Panc1 (cell line): ENCODE measurements at regions not wholly inside any gene's neighbourhood (a gene's known extent, or its start where the extent isn't known, plus 50 kb on each side); places are given as distances from the start of the nearest gene placed in this dataset.

Source experiments
- ATAC-seq: fragments of 200-7000 bp; cut with Tn5 transposase; 2 replicates; pipeline ENCODE4 v1.9.1; 2020; ENCODE audit warnings: mild to moderate bottlenecking, moderate library complexity
- BruUV-seq: library from RNA; stranded (reverse); fragments of 400-500 nt; replicated peaks from 2 replicates; lab custom pipeline; 2021; lab: Mats Ljungman, UMichigan
- CTCF ChIA-PET: fragments of 300-600 bp; sonication (Branson Sonifier 250); formaldehyde crosslinking; loops from one replicate; lab custom pipeline; 2022; ENCODE audit warnings: antibody characterized with exemption; lab: Charles Lee
- POLR2A ChIA-PET: fragments of 300-600 bp; sonication (Branson Sonifier 250); formaldehyde crosslinking; loops from one replicate; lab custom pipeline; 2022; ENCODE audit warnings: antibody characterized with exemption; lab: Charles Lee
- DNase-seq: peaks from one replicate; pipeline ENCODE4 v3.0.0-alpha.2; 2010; ENCODE audit warnings: low read depth, low spot score
- H3K27ac ChIP-seq: 2 replicates; pipeline ENCODE4 v1.5.1; 2011; ENCODE audit warnings: mild to moderate bottlenecking, low read length, inconsistent platforms
- H3K27me3 ChIP-seq: fragments of 200-500 bp; sonication (Bioruptor generic); 2 replicates; pipeline ENCODE4 v1.6.0; 2014; ENCODE audit warnings: low read length, inconsistent platforms; ENCODE audit not compliant: control insufficient read depth, insufficient read depth
- H3K36me3 ChIP-seq: fragments of 200-500 bp; sonication (Bioruptor generic); 2 replicates; pipeline ENCODE4 v1.5.1; 2014; ENCODE audit warnings: inconsistent platforms, mild to moderate bottlenecking, low read length, moderate library complexity; ENCODE audit not compliant: control insufficient read depth, insufficient read depth
- H3K4me1 ChIP-seq: 2 replicates; pipeline ENCODE4 v1.5.1; 2011; ENCODE audit warnings: inconsistent platforms, mild to moderate bottlenecking, low read length, moderate library complexity; ENCODE audit not compliant: control insufficient read depth, insufficient read depth
- H3K4me3 ChIP-seq, 2 experiments: 2 replicates each; pipeline ENCODE4 v1.5.1; 2011 to 2012; ENCODE audit warnings: low read depth in 2 of 2, low read length in 2 of 2, mild to moderate bottlenecking in 2 of 2, inconsistent platforms in 1 of 2, moderate library complexity in 1 of 2
- H3K9me3 ChIP-seq: fragments of 200-500 bp; sonication (Bioruptor generic); 2 replicates; pipeline ENCODE4 v1.5.1; 2014; ENCODE audit warnings: low read depth, mild to moderate bottlenecking, inconsistent platforms, low read length, moderate library complexity; ENCODE audit not compliant: control insufficient read depth, insufficient read depth
- POLR2AphosphoS5 ChIP-seq: IDR thresholded peaks from 2 replicates; pipeline ENCODE4 v1.6.1; 2012; ENCODE audit warnings: mild to moderate bottlenecking, low read depth, low read length, moderate library complexity
- SIN3A ChIP-seq: IDR thresholded peaks from 2 replicates; pipeline ENCODE4 v1.6.1; 2012; ENCODE audit warnings: low read depth, mild to moderate bottlenecking, low read length, moderate library complexity, borderline replicate concordance; ENCODE audit not compliant: insufficient read depth
- TCF7L2 ChIP-seq: IDR thresholded peaks from 2 replicates; pipeline ENCODE4 v1.6.1; 2011; ENCODE audit warnings: mild to moderate bottlenecking, low read depth, low read length, inconsistent platforms
- in situ Hi-C: cut with HindIII; loops from 2 replicates; pipeline ENCODE4 v1.10.0; 2016; ENCODE audit warnings: low sequenced_read_pairs, low pct_unique_long_range_greater_than_20kb
- intact Hi-C: fragments of 100-400 bp; cut with micrococcal nuclease; formaldehyde crosslinking; loops from one replicate; pipeline ENCODE4 v1.10.0; 2022; ENCODE audit not compliant: unreplicated experiment
- TF ChIP-seq, protein P1 (sequence below), 2 experiments: IDR thresholded peaks; 2 replicates each; pipeline ENCODE4 v1.6.1; 2011 to 2012; ENCODE audit warnings: low read depth in 2 of 2, control low read depth in 1 of 2, low read length in 1 of 2, mild to moderate bottlenecking in 1 of 2, moderate library complexity in 1 of 2; ENCODE audit not compliant: insufficient read depth in 1 of 2
- TF ChIP-seq, protein P2 (sequence below): fragments of 450-650 bp; IDR thresholded peaks from 2 replicates; pipeline ENCODE4 v1.5.1; 2017; ENCODE audit warnings: mild to moderate bottlenecking

DNA sequence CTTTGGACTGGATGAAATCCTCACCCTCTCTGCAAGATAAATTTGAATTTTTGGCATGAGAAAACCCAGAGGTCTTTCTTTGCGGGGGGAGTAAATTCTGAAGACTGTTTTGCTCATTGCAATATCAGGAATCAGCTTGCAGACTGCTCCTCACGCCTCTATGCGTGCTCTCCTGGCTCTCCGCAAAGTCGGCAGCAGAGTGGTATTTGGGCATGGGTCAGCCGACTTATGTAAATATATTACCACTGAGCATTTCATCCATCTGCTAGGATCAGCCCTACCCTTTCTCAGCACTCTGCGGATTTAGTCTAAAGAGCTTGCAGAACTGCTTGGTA is 288.0 kb downstream of the ASMT start:
- DNase-seq (no peak), ATAC-seq (peak; percentile 49)
- in situ Hi-C loops (no loop called here), intact Hi-C loops (no loop called here)
- Histone ChIP-seq H3K9me3 (no peaks in the 10 kb centered on the region), H3K4me3 (peak overlapping the region; percentile 17 to 50), H3K27me3 (no peaks in the 10 kb centered on the region), H3K4me1 (0 out of 2 replicates have a peak, but pooled peaks cover 5% of the 10 kb centered on the region), H3K36me3 (no peaks in the 10 kb centered on the region), H3K27ac (0 out of 2 replicates have a peak overlapping the region, but pooled peaks have one; percentile 23)
- no TSS peak for BruUV-seq
- TF ChIP-seq, protein P1, sequence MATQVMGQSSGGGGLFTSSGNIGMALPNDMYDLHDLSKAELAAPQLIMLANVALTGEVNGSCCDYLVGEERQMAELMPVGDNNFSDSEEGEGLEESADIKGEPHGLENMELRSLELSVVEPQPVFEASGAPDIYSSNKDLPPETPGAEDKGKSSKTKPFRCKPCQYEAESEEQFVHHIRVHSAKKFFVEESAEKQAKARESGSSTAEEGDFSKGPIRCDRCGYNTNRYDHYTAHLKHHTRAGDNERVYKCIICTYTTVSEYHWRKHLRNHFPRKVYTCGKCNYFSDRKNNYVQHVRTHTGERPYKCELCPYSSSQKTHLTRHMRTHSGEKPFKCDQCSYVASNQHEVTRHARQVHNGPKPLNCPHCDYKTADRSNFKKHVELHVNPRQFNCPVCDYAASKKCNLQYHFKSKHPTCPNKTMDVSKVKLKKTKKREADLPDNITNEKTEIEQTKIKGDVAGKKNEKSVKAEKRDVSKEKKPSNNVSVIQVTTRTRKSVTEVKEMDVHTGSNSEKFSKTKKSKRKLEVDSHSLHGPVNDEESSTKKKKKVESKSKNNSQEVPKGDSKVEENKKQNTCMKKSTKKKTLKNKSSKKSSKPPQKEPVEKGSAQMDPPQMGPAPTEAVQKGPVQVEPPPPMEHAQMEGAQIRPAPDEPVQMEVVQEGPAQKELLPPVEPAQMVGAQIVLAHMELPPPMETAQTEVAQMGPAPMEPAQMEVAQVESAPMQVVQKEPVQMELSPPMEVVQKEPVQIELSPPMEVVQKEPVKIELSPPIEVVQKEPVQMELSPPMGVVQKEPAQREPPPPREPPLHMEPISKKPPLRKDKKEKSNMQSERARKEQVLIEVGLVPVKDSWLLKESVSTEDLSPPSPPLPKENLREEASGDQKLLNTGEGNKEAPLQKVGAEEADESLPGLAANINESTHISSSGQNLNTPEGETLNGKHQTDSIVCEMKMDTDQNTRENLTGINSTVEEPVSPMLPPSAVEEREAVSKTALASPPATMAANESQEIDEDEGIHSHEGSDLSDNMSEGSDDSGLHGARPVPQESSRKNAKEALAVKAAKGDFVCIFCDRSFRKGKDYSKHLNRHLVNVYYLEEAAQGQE (IDR thresholded peaks at IDR 0.05; ENCODE audit: insufficient read depth in 1 of 2, low read depth in 2 of 2, low read length in 1 of 2), result no peak
- CTCF ChIA-PET, result no interaction called here
- POLR2A ChIA-PET, result no interaction called here

DNA sequence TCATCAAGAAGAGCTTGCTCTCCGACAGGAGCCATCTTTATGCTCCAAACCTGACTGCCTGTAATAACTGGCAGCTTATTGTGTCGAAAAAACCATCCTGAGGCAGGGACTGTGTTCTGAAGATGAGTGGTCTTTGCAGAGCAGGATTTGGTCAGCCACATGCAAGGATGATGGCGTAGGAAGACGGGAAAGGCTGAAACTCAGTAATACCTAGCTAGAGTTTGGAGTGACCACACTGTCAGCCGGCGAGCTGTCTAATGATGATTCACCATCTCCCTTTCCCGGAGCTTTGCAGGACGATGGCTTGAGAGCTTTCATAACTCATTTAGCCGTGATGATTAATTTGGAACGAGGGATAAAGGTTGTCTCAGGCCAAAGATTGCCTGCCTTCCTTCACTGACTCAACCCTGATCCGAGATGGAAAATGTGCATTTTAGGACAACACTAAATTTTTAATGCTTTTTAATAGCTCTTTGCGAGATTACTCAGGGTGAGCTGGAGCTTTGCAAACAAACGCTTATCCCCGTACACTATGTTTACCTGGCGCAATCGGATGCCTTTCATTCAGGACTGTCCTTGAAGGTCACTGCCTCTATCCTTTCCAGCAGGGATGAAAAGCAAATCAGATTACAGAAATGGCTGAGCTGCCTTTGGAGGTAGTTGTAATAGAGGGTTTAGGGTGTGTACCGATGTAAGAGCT is 288.5 kb downstream of the ASMT start:
- in situ Hi-C loops, result no loop called here
- 0 out of 2 replicates have a peak, but pooled peaks cover 5% of the 10 kb centered on the region for H3K4me1 ChIP-seq
- H3K27ac ChIP-seq, result no peak overlapping the region
- TF ChIP-seq SIN3A (no peak), POLR2AphosphoS5 (no peak), TCF7L2 (no peak)
- TF ChIP-seq, protein P2, sequence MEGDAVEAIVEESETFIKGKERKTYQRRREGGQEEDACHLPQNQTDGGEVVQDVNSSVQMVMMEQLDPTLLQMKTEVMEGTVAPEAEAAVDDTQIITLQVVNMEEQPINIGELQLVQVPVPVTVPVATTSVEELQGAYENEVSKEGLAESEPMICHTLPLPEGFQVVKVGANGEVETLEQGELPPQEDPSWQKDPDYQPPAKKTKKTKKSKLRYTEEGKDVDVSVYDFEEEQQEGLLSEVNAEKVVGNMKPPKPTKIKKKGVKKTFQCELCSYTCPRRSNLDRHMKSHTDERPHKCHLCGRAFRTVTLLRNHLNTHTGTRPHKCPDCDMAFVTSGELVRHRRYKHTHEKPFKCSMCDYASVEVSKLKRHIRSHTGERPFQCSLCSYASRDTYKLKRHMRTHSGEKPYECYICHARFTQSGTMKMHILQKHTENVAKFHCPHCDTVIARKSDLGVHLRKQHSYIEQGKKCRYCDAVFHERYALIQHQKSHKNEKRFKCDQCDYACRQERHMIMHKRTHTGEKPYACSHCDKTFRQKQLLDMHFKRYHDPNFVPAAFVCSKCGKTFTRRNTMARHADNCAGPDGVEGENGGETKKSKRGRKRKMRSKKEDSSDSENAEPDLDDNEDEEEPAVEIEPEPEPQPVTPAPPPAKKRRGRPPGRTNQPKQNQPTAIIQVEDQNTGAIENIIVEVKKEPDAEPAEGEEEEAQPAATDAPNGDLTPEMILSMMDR, result no peak
- TF ChIP-seq, protein P1 (IDR thresholded peaks at IDR 0.05; ENCODE audit: insufficient read depth in 1 of 2, low read depth in 2 of 2, low read length in 1 of 2), result no peak
- ChIA-PET POLR2A (no interaction called here), CTCF (no interaction called here)
- H3K4me3 ChIP-seq, result peak overlapping the region; percentile 17 to 50
- DNase-seq (peak; percentile 71), ATAC-seq (peak; percentile 93)
- no peaks in the 10 kb centered on the region for H3K27me3 ChIP-seq
- intact Hi-C loops, result no loop called here
- no peaks in the 10 kb centered on the region for H3K36me3 ChIP-seq
- H3K9me3 ChIP-seq, result no peaks in the 10 kb centered on the region
- BruUV-seq, result no TSS peak
